SH-SY5Y (cell line): ENCODE measurements at regions not wholly inside any gene's neighbourhood (a gene's known extent, or its start where the extent isn't known, plus 50 kb on each side); places are given as distances from the start of the nearest gene placed in this dataset.

Experiments
- GATA2 ChIP-seq: IDR thresholded peaks from 2 replicates; pipeline ENCODE4 v1.6.1; 2011; ENCODE audit warnings: mild to moderate bottlenecking, low read depth, low read length
- GATA3 ChIP-seq: IDR thresholded peaks from 2 replicates; pipeline ENCODE4 v1.6.1; 2011; ENCODE audit warnings: low read depth, mild to moderate bottlenecking, low read length, moderate library complexity

DNA sequence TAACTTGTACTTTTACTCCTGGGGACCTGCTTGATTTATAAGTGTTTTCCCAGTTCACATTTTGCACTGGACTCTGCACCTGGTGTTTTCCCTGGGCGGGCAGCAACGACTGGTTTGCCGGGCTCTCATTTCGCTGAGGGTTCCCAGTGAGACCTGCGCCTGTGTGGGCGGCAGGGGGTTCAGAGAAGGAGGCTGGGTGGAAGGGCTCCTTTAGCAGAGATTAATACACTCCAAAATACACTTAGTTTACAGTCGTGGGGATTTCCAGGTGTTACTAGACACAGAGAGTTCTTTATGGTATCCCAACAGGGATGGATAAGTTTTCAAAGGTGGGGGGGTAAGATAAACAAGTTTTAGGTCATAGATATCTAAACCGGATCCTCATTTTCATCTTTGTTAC is 53.0 kb upstream of the SHISA3 start:
- TF ChIP-seq GATA2 (no peak), GATA3 (no peak)
